ENCODE measurements at regions not wholly inside any gene's neighbourhood (a gene's known extent, or its start where the extent isn't known, plus 50 kb on each side); places are given as distances from the start of the nearest gene placed in this dataset.

DNA sequence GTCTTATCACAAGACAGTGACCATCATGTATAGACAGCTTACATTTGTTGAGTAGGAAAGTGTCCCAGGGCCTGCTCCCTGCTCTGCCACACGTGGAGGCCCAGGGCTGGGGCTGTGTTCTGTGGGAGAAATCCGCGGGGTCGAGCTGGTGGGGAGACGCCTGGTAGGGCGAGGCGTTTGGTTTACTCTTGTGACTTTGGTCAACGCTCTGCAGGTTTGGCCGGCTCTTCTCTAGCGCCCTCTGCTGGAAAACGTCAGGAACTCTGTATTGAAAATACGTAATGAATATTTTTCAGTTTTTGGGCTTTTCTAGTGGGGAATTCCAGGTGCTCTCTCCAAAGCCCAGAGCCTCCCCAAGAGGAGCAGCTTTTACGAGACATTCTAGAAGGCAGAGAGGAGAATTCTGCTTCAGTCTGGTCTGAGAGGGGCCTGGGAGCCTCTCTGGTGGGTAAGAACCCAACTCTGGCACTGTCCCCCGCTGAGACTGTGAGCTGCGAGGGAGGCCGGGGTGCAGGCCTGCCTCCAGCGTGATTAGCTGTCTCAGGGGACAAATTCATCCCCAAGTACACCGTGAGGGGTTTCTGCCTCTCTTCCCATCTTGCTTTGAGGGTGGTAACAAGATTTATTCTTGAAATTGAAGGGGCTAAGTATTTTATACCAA is 112.6 kb upstream of the RALGAPA2 start:
- peak; percentile 37 to 41 for DNase-seq

- peak in 1 of 2 donors; percentile 21 for DNase-seq
Measured at GRCh38 chr20:20823476-20823881, 111.0 kb upstream of the RALGAPA2 start.

- no peak for DNase-seq
Measured at GRCh38 chr20:20821484-20822260, 109.2 kb upstream of the RALGAPA2 start.

DNA sequence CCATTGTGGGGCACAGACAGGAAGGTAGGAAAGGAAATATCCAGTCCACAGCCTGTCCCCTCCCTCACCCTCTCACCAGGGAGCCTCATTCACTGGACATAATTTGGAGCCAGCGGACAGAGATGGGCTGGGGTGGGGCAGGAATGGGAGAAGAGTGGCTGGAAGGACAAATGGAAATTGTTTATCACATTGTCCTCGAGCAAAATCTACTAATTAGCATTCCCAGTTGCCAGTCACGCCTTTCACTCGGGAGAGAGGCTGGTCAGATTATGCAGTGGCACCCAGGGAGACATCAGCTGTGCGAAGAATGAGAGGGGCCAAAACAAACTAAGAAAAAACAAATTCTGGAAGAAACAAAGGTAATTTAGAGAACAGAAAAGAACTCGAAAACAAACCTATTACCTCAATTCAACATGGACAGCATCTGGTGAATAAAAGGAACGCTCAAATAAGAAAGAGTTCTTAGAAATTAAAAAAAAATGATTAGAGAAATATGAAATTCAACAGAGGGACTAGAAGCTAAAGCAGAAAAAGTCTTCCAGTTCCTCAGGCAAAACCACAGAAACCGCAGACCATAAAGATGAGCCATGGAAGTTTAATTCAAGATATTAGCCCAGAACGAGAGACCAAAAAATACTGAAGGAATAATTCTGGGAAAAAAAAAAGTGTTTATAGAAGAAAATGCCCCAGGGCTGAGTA is 108.5 kb upstream of the RALGAPA2 start:
- DNase-seq, result no peak

DNA sequence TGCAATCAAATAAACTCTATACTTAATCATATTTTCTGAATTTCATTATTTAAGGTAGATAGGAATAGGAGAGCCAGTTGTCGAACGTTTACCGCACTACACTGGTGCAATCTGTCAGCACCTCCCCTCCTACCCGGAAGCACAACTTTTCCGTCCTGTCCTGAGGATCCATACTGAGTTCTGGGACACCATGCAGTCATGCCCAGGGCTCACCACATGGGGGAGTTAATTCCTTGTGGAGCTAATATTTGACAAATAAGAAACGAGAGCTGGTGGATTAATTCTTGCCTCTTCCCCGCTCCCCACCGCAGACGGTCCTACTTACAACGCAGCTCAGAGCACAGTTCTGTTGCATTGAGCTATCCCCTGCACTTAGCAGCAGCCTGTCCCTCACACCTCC is 107.7 kb upstream of the RALGAPA2 start:
- no peak for DNase-seq

GRCh38 chr20:20816969-20817755 is 104.7 kb upstream of the RALGAPA2 start:
- DNase-seq, result no peak

- DNase-seq, result no peak
Measured at GRCh38 chr20:20815711-20816455, 103.4 kb upstream of the RALGAPA2 start.

- no peak for DNase-seq
Measured at GRCh38 chr20:20814685-20815084, 102.2 kb upstream of the RALGAPA2 start.

GRCh38 chr20:20812136-20812535 is 99.7 kb upstream of the RALGAPA2 start:
- no peak for DNase-seq

DNA sequence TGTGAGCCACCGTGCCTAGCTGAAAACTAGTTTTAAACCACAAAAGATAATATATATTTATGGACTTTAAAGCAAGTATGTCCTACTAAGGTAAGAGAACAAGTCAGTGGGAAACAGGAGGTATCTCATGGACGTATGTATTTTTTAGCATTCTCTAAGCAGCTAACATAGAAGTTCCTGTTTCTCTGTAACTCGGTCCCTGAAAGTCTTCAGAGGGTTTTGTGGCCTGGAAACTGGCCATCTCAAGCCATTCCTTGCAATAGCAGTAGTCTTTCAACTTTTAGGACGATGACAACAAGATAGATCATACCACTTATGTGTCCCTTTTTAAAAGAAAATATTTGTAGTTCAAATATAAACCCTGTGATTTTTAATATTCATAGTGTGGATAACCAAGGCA is 95.6 kb upstream of the RALGAPA2 start:
- no peak for DNase-seq

GRCh38 chr20:20806121-20807095 is 94.0 kb upstream of the RALGAPA2 start:
- DNase-seq, result no peak

GRCh38 chr20:20803011-20803410 is 90.6 kb upstream of the RALGAPA2 start:
- no peak for DNase-seq

DNA sequence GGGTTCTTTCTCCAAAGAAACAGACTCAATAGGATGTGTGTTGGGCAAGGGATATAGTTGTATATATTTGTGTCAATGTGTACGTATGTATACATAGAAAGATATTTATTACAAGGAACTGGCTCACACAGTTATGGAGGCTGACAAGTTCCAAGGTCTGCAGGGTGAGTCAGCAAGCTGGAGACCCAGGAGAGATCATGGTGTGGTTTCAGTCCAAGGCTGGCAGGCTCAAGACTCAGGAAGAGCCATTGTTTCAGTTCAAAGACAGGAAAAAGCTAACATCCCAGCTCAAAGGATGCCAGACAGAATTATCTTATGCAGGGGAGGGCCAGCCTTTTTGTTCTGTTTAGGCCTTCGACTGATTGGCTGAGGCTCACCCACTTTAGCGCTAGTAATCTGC is 89.9 kb upstream of the RALGAPA2 start:
- no peak for DNase-seq

GRCh38 chr20:20799716-20800312 is 87.4 kb upstream of the RALGAPA2 start:
- no peak for DNase-seq

DNA sequence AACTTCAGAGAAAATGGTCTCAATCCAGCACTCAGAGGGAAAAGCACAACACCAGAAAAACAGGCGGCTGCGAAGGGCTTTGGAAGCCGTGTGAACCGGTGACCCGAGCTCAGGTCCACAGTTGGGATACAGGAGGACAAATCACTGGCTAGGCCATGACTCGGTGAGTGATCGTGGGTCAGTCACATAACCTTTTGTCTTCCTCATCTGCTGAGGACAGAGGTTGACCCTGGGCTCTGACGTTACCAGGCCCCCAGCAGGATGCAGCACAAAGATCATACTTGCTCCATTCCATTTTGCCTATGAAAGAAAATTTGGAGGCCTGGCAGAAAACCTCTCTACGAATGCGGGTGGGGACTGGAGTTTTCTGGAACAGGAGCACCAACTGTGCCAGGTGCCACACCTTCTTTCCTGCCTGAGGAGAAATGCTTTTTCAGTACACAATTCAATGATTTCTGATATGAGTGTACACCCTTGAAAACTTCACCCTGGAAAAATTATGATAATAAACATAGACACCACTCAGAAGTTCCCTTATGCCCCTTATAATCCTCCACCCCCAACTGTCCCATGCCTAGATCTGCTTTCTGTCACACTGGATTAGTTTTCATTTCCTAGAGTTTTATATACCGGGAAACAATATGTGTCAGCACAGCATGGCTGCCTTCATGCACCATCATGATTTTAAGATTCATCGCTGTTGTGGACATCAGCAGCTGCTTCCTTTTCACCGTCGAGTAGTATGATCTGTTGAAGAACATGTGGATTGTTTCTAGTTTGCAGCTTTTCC is 85.3 kb upstream of the RALGAPA2 start:
- DNase-seq, result no peak

GRCh38 chr20:20796766-20797440 is 84.5 kb upstream of the RALGAPA2 start:
- DNase-seq, result no peak

DNA sequence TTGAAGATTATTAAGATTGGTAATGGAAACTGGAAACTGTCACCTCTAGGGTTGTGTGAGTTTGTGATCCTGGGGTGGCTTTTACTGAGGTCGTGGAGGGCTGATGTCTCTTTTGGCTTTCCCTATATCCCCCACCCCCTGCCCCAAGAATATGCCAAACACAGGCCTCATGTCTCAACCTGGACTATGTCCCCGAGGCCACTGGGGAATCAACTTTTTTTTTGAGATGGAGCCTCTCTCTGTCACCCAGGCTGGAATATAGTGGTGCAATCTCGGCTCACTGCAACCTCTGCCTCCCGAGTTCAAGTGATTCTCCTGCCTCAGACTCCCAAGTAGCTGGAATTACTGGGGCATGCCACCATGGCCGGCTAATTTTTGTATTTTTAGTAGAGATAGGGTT is 83.3 kb upstream of the RALGAPA2 start:
- DNase-seq, result no peak

DNA sequence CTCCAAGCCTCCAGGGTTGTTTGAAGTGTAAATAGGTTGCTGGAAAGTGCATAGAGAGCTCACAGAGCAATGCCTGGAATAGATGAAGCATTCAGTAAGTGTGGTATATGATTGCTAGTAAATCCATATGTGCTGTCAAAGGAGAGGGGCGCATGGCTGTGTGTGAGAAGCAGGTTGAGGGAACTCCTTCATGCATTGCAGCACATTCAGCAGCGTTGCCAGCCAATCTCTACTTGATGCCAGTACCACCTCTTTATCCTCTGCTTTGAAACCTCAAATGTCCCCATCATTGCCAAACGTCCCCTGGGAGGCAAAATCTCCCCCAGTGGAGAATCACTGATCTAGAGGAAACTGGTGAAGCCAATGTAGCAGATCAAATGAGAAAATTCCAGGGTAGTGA is 82.7 kb upstream of the RALGAPA2 start:
- DNase-seq, result no peak

DNA sequence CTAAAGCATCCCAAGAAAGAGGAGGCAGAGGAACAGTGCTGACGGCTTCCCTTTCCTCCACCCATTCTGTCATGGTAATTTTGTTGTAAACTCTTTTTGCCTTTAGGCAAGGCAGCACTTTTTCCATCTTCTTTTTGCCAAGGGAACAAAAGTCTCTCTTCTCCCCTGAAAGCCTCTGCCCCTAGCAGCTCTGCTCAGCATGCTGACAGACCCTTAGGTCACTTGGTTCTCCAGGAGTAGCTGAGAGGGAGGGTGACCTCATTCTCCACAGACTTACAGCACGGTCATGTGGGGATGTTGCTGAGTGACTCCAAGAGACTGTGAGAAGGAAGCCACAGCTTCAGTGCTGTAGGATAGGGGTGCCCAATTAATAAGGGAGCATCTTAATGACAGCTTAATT is 81.1 kb upstream of the RALGAPA2 start:
- no peak for DNase-seq
